GM18861 (cell line): ENCODE measurements at regions not wholly inside any gene's neighbourhood (a gene's known extent, or its start where the extent isn't known, plus 50 kb on each side); places are given as distances from the start of the nearest gene placed in this dataset.

Source experiments
- ATAC-seq: cut with Tn5 transposase; IDR thresholded peaks from one replicate; pipeline ENCODE4 v1.9.1; 2021; ENCODE audit not compliant: unreplicated experiment

DNA sequence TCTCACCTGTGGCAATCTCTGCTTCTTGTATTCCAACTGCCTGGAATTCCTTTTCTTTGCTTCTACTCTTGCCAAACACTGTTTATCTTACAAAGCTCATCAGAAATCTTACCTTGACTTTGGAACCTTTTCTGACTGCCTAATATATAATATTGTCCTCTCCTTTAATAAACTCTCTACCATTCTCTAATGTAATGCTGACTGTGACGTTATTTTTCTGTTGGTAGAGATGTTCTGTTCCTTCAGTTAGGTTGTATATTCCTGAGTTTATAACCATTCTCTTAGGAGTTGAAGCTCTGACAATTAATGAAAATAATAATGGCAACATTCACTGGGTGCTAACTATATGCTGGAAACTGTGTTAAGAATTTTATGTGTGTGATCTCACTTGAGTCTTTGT lies 188.8 kb upstream of the ATP10B start:
- no peak for ATAC-seq

DNA sequence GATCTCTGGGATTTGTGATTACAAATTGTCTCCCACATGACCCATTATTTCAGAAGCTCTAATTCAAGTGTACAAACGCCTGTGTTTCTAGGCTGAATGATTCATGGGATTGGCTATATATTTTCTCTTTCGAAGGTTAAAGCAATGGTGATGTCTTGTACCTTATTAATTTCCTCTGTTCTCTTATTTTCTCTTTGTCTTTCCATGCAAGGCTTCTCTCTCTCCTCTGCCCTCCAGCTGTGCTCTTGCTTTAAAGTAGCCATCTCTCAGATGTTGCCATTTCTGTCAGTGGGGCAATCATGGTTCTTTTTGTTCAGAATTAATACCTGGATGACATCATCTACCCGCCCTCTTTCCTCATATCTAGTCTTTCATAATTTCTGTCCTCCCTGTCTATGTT lies 184.3 kb upstream of the ATP10B start:
- ATAC-seq = no peak

DNA sequence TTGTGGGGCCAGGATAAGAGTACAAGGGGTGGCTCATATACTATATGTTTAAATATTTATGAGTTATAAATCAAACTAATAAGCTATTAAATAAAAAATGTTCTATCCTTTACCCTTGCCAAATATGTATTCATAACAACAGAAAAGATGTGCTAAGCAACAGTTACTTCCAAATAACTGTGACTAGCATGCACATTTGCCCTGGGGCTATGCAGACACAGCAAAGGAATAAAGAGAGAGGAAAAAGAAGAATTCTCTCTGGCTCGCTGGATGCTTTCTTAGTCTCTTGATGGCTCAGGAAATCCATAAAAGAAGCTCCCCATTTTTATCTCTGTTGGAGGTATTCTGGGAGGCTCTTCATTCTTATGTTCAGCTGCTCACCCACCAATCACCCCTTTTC lies 182.4 kb upstream of the ATP10B start:
- no peak for ATAC-seq

DNA sequence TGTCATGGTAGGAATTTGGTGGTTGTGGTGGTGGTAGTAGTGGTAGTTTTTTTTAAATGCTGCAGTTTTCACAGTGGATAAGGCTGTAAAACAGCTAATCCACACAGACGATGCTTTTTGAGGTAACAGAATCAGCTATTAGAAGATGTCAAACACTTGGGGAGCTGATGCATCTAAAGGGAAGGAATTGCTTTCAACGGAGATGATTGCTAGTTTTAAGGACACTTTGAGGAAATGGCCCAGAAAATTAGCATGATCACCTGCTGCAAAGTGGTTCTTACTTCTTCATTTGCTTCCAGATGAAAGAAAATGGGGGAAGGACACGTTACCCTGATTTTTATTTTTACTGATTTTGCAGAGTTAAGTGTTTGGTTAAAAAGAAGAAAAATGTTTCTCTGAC lies 178.2 kb upstream of the ATP10B start:
- no peak for ATAC-seq

DNA sequence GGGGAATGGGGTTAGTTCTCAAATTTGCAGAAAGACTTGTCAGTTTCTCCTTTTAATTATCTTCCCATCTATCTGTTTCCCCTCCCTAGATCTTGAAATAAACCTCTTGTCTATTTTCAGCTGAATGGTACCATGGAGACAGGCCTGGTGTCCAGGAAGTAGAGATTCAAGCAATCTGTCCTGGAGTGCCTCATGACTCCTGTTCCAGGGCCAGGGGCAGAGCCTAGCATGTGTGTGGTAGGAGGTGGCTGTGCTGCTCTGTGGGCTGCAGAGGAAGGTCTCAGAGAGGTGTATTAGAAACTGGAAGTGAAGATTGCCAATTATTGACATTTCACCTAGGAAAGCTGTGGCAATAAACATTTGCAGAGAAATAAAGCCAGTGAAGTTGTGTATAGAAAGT lies 175.8 kb upstream of the ATP10B start:
- no peak for ATAC-seq

DNA sequence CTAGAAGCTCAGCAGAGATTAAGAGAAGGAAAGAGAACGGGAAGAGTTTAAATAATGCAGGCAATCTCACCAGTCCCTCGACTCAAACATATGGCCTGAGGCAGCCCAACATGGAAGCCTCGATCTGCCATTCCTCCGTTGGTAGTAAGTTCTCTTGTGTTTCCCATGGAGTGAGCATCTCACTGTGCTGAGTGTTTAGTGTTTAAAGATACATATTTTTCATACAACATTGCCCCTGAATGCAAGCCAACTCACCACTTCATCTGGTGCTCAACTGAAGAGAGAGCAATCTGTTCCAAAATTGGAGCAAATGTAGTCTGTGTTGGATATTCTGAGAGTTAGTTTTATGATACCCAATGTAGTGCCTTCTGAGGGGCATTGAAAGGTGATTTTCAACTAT lies 171.5 kb upstream of the ATP10B start:
- ATAC-seq = no peak

DNA sequence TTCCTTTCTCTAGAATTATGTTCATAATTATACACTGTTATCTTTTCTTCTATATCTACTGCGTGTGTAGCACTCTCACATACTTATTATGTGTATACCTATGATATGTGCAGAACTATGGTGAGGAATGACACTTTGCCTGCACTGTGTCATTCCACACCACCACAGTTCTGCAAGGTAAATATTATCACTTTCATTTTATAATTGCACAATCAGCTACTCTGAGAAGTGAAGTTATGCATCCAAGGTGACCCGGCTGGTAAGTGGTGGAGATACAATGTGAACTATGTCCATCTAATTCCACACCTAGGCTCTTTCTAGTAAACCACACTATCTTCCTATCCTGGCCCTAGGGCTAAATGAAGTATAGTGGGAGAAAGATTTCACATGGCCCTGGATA lies 170.1 kb upstream of the ATP10B start:
- no peak for ATAC-seq

DNA sequence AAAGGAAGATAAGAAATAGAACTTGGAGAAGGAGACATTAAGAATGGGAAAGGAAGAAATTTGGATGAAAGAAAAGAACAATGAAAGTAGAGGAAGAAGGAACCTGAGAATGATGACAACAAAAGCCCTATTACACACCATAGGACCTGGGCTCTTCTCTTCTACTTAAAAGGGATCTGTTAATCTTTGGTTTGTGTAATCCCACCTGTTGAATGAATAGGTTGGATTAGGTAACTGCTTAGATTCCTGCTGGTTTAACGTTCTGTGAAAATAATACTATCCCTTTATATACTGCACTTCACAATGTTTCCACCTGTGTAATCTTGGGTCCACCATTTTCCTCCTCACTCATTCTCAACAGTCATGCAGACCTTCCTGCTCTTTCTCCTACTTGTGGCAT lies 157.8 kb upstream of the ATP10B start:
- ATAC-seq = no peak

DNA sequence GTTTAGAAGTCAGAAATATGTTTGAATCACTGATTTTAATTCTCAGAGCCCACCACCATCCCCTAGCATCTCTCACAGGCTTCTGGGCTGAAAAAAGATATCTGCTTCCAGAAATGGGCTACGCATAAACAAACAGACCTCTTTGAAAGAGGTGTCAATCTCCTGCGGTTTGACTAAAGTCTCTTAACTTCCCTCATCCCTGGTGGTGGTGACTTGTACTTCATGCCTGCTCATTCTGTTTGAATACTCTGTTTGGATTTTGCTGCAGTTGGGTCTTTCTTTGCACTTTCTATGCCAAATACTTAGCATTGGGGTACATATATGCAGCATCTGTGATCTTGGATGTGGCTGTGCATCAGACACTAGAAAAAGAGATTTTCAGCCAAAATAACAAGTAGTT lies 157.2 kb upstream of the ATP10B start:
- ATAC-seq = no peak

DNA sequence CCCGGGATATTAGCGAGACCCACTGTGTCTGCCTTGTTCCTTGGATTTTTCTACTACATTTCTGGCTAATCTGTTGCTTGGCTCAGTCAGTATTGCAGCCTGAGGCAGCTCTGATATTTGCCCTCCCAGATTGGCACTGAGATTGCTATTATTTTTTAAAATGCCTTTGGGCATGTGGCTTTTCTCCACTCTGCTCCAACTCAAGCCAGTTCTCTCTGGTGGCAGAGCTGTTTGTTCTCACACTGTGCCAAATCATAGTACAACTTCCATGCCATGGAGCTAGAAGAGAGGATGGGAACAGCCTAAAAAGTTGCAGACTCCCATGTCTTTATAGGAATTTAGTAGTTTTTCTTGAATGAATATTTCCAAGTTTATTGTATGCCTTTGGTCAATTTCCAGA lies 155.9 kb upstream of the ATP10B start:
- ATAC-seq = no peak

DNA sequence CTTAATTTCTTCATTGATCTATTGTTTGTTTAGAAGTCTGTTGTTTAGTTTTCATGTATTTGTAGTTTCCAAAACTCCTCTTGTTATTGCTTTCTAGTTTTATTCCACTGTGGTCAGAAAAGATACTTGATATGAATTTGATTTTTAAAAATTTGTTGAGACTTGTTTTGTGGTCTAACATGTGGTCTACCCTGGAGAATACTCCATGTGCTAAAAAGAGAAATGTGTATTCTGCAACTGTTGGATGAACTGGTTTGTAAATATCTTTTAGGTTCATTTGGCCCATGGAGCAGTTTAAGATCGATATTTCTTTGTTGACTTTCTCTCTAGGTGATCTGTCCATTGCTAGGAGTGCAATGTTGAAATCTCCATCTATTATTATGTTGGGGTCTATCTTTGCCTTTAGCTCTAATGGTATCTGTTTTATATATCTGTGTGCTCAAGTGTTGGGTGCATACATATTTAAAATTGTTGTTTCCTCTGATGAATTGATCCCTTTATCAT lies 150.6 kb upstream of the ATP10B start:
- no peak for ATAC-seq

DNA sequence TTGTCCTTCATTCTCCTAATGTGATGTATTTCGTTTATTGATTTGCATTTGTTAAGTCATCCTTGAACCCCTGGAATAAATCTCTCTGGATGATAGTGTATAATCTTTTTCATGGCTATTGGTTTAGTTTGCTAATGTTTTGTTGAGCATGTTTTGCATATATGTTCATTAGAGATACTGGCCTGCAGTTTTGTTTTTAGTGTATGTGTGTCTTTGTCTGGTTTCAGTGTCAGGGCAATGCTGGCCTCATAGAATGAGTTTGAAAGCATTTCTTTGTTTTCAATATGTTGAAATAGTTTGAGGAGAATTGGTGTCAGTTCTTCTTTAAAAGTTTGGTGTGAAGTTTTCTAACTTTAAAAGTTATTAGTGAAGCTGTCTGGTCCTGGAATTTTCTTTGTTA lies 149.6 kb upstream of the ATP10B start:
- ATAC-seq = peak; percentile 82

DNA sequence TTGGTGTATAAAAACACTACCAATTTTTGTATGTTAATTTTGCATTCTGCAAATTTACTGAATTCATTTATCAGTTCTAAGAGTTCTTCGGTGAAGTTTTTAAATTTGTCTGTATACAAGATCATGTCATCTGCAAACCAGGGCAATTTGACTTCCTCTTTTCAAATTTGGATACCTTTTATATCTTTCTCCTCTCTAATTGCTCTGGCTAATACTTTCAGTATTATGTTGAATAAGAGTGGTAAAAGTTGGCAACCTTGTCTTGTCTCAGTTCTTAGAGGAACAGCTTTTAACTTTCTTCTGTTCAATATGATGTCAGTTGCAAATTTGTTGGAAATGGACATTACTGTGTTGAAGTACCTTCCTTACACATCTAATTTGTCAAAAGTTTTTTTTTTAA lies 149.1 kb upstream of the ATP10B start:
- peak; percentile 63 for ATAC-seq

DNA sequence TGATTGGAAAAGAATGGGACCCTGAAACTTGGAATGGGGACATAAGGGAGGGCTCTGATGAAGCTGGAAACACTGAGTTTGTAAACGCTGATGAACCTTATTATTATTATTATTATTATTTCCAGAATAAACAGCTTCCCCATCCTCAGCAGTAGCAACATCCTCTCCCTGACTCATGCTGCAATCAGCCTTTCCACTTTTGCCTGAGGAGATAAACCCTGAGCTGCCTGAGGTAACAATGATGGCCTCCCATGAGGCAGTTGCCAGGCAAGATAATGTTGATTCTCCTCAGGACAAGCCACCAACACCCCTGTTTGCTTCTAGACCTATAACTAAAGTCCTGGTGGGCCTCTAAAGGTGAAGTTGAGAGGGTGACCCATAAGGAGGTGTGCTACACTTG lies 139.2 kb upstream of the ATP10B start:
- no peak for ATAC-seq

DNA sequence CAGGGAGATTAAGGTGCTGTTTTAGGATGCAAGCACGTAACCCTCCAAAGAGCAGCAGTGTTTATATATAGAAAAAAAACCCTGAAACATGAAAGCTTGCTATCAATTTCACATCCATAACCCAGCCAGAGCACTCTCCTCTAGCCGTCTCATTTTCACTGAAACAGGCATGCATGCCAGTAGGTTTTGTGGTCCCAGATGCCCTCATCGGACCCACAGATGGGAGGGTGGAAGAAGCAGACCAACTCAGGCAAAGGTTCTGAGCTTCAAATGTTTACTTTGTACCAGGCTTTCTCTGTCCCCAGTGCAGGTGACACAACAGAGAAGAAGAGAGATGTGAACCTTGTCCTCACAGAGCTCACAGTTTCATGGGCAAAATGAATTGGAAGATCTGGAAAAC lies 127.4 kb upstream of the ATP10B start:
- no peak for ATAC-seq

DNA sequence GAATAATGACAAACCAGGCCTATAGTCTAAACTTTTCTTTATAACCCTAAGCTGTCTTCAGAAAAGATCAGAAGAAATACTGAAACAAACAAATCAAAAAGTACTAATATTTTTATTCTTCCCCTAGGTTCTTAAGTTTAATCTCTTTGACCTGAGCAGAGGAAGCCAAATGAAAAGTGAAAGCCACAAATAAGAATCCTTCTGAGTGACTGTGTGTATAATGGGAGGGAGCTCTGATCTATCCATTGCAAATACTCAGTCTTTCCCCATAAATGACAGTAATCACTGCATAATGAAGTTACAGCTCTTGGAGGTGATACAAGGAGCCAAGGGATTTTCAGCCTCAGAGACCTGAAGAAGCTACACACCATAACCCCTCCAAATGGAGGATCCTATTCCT lies 126.9 kb upstream of the ATP10B start:
- ATAC-seq = peak; percentile 60

DNA sequence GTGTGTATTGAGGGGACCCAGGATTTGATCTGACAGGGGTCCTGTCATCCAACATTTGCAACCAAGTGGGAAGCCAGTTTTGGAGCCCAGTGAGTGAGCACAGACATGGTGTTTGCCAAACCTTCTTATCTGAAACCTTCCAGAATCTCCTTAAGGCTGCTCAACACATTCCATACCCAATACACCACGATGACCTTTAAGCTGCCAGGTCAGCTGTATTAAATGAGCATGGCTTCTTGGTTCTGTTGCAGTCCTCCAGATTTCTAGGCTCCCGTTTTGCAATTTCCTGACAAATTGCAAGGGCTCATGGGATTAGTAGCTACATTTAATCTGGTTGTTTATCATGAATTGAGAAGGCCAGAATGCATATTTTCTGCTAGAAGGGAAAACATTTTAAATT lies 124.2 kb upstream of the ATP10B start:
- ATAC-seq = no peak

DNA sequence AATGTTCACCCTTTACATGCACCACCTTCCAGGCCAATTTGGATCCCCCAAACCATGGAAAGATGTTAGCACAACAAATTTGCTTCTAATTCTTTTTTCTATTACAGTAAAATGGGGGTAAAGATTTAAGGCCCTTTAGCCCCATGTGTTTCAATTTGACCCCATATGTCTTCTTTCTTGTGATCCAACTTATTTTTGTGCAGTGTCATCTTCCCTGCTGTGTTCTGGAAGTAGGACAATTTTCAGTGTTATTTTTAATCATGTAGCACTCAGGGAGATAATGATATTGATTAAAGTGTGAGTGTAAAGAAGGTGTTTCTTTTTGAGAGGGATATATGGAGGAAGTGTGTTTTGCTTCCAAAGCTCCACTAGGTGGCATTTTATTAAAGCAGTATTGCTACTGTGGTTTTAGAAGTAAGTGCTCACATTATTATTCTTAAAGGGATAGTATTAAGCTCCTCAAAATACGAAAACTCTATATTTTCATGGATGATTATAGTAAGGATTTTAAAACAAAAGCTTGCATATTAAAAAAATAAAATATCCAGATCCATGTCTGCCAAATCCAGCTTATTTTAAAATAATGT lies 118.7 kb upstream of the ATP10B start:
- no peak for ATAC-seq

DNA sequence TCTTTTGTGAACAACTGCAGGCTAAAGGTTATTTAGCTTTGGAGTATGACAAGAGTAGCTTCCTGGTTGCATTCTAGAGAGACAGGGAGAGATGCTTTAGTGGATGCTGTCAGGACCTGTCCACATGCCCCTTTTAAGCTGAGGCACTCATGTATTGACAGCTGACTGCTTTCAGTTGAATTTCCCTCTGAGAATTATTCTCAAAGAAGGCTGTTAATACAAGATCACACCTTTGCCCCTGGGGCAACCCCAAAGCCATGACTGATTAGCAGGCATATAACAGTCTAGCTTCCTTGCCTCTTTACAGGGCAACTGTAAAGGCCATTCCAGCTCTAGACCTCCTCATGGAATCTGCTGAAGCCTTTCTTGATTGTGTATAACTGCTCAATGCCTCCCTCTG lies 117.6 kb upstream of the ATP10B start:
- no peak for ATAC-seq

DNA sequence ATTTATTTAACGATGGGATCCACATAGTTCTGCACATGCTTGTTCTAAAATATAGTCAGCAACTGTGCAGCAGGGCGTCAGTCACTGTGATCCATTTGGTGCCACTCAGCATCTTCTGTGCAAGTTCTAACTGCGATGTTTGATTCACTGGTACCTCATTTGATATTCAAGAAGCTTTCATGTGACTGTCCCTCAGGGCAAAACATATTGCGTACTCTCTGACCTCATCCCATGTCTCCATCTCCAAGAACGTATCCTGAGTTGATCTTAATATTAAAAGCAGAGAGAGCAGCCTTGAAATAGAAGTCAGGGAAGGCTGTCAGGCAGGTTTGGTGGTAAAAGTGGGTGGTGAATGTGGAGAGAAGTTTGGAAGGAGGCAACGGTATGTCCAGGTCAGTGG lies 116.5 kb upstream of the ATP10B start:
- ATAC-seq = no peak

DNA sequence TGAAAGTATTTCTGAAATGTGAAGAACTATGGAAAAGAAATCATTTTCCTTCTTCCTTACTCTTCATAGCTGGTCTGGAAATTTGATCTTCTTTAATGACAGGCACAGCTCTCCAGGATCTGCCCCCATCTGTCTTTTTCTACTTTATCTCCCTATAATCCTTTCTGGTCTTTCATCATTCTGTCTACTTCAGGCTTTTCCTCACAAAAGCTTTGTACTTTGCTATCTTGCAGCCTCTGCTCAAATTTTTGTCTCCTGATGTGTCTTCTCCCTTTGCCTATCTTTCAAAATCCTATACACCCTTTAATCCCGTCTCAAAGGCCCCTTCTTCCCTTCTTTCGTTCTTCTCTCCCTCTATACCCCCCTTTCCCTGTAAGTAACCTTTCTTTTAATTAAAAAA lies 114.9 kb upstream of the ATP10B start:
- no peak for ATAC-seq

DNA sequence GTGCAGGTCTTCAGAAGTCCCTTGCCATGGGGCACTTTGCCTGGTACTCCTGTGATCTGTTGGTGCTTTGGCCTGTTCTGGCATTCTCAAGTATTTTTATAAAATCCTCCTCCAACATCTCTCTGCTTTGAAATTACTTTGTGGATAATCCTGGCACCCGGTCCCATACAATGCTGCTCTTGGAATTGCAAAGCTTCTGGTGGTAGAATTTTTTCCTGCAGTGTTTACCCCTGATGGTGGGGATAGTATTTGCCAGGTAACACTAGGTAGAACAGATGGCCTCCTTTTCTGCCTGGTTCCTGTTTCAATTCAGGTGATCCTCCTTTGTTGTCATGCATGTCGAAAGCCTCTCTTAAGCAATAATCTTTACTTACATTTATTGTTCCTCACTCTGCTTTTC lies 109.8 kb upstream of the ATP10B start:
- no peak for ATAC-seq

DNA sequence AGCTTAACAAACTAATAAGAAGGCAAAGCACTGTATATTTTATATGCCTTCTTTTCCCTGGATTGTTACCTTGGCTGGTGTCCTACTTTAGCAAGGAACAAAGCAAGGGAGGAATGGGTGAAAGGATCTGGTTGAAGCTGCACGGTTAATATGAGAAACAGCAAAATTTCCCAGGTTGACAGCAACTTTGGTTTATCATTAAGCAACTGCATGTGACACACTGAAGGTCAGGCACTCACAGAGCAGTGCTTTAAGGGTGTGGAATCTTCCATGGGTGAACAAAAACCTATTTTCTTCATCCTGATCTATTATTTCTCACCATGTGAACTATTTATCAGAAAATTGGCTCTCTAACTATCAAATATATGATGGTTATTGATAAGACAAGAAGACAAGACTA lies 109.0 kb upstream of the ATP10B start:
- peak; percentile 37 for ATAC-seq

DNA sequence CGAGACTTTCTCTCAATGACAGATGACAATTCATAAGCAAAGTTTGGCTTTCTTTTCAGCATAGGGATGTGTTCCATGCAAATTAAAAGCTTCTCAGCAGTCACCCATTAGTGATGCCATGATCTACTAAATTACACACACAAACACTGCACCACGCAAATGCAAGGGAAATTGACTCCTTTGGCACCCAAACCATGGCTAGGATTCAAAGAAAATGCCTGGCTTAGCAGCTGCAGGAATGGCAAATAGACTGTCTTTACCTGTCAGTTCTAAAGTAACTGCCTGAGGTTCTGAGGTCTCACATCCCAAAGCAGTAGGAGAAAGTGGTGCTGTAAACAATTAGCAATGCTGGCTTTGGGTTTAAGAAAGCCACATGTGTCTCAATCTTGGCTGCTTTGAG lies 108.6 kb upstream of the ATP10B start:
- no peak for ATAC-seq
